Ramos (cell line): ENCODE measurements at regions not wholly inside any gene's neighbourhood (a gene's known extent, or its start where the extent isn't known, plus 50 kb on each side); places are given as distances from the start of the nearest gene placed in this dataset.
"Not testable (repeated sequence)": the region's sequence is repeated elsewhere in the genome, so short reads cannot be mapped to it uniquely, and the experiment has no call there.

Experiments
- in situ Hi-C: fragments of 300-500 bp; cut with MboI; formaldehyde crosslinking; loops from one replicate; pipeline ENCODE4 v1.14.3; 2022; ENCODE audit warnings: low sequenced_read_pairs; ENCODE audit not compliant: unreplicated experiment

DNA sequence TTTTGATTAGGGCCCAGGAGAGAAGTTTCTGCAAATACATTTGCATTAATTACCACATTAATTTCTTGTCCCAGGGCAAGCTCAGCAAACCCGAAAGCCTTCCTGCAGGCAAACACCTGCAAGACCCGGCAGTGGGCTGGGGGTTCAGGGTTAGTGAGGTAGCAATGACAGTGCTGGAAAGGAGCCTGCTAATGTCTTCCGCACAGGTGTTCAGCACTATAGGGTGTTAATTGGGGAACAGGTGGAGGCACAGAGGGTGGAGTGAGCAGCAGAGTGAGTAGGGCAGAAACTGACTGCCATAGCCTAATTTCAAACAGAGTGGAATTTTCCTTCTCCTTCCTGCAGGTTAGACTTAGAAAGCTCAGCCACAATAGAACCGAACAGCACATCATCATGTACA, 50.9 kb upstream of the UBASH3B start:
- in situ Hi-C loops, result no loop called here

DNA sequence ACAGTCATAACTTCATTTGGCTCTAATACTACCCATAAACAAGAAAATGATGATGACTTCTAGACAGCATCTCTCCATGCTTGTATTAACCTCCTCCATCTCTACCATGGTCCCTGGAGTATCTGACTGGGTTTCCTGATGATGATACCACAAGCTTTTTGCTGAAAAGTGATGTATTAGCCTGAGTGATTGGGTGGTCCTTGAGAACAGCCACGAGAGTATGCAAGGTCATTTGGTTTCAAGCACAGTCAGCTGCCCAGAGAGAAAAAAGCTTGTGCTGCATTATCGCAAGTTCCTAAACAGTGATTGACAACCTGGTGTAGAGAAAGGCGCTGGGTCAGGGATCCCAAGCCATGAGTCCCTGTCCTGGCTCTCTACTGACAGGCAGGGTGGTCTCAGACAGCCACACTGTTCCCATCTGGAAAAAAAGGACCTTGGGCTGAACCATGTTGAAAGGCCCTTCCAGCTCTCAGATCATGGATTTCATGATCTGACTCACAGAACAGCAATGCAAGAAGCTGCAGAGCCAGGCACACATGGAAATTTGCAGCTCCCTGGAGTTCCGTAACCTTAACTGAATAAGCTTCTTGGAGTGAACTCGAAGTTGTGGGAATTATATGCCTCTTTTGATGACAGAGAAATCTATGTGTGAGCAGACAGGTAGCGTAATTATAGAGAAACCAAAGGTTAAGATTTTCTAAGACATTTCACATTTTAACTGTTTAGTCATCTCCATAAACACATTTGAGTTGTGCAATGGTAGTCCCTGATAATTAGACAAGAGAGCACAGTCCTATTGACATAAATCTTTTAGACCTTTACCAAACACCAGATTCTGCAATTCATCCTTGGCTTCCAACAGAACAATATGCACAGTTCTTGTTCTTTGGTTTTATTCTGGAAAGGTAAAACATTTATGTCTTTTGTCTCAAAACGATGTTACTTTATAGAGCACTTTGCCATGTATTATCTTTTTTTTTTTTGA, 54.1 kb upstream of the UBASH3B start:
- in situ Hi-C loops, result no loop called here

DNA sequence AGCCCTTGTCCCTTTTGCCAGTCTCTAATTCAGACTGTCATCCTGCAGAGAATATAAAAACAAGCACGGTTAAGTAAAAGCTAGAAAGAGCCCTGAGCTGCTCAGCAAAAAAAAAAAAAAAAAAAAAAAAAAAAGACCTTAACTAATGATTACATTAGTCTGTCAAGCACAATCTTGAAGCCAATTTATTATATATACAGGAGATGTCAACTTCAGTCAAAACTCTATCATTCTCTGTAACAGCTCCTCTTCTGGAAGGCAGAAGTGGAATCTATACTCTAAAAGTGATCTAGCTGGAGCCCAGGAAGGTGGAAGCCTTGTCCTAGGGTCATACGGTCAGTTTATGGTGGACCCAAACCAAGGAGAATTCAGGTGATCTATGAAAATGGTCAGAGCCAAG, 55.2 kb upstream of the UBASH3B start:
- in situ Hi-C loops, result no loop called here

DNA sequence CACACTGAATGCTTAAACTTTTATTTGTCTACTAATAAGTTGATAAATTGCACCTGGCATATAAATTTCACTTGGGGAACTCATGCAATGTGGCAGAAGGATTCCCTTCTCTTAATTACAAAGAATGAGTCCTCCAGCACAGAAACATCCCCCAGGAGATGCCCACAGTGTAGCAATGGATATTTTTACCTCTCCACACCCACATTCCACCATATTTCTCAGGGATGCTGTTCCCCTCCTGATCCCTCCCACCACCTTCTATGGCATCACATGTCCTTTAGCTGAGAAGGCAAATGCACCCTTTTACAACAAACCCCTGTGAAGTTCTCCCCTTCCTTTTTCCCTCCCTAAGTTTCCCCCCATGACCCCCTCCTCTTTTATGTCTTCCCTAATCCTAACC, 56.1 kb upstream of the UBASH3B start:
- in situ Hi-C loops, result loop anchor here (25.0 kb wide), 1 partner anchor 413 kb away; no protein-coding TSS in a partner anchor

DNA sequence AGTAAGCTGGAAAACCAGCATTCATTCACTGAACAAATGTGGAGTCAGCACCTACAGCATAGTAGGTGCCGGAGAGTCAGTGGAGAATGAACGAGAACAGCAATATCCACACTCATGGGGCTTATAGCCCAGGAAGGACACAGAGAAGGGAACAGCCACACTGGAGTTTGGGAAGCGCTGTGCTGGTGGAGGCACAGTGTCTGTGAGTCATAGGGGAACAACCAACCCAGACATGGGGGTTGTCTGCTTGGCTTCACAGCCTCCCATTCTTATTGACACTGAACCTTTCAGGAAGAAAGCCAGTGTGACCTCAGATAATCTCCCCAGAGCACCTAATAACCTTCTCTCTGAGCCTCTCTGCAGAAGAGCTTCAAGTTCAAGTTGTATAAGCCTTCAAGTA, 56.6 kb upstream of the UBASH3B start:
- in situ Hi-C loops, result loop anchor here (25.0 kb wide), 1 partner anchor 413 kb away; no protein-coding TSS in a partner anchor

DNA sequence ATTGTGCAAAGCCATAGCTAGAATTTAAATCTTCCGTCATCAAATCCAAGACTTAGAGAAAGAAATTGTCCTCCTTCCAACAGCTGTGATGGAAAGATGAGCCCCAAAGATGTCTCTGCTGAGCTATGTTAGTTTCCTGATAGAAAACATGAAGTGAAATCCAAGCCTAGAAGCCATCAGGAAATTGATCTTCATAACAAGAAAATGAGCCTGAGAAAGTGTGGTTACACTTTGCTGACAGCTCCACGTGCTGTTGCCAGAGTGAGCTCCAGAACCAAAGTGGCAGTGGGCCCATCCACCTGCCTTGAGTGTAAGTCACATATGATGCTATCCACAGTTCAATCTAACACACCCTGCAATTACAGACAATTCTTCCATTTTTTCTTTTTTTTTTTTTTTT, 58.0 kb upstream of the UBASH3B start:
- in situ Hi-C loops, result loop anchor here (25.0 kb wide), 1 partner anchor 415 kb away; no protein-coding TSS in a partner anchor

DNA sequence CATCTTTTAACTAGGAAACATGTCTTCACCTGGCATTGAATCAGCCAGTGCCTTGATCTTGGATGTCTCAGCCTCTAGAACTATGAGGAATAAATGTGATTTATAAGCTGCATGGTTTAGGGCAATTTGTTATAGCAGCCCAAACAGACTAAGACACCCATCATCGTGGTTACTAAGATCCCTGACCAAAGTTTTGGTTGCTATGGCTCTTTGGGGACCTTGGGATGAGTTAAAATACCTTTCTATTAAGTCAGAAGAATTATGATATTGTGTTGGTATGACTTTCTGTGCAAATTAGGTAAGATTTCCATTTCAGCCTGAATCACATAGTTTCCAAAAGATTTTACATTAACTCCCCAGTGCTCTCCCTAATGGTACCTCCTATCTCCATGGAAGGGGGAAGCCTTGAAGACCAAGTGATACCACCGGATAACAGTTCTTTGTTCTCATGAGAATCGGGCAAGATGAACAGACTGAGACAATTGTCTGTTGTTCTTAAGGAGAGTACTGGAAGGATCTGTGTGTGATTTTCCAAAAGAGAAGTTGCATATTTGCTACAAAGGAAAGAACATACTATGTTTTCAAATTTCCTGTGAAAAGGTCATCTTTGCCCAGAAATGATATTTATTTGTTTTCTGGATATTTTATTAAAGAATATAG, 60.4 kb upstream of the UBASH3B start:
- in situ Hi-C loops, result loop anchor here (25.0 kb wide), 1 partner anchor 417 kb away; no protein-coding TSS in a partner anchor

DNA sequence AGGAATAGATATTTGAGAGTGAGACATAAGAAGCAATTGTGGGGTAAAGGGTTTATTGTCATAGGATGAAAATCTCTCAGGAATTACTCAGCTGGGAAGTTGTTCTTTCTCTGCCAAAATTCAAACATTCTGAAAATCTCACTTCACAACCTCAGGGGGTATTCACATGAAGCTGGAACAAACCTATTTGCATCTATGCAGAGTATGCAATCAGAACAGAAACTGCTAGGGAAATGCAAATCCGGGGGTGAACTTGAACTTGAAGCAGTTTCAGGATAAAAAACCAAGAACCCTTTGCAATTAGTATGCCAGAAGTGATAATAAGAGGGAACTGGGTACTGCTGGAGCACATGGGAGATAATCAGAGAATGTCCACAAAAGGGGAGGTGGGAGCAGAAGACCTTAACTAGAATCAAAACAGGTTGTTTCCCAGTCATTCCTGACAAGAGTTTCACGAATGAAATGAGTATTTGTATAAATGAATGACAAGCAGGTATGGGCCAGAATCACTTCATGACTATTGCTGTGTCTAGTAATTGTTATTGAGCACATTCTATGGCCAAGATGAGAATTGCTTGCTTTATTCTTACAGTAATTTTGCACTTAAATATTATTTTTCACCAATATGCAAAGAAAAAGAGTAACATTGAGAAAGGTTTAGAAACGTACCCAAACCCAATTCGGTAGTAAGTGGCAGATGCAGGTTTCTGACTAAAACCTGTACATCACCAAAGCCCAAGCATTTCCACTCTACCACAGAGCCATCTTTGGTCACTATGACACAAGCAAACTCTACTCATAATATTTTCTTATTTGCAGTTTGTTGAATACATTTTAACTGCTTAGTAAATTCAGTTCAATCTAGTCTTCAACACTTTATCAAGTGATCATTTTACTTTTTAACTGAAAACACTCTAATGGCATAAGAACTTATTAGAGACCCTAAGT, 61.8 kb upstream of the UBASH3B start:
- in situ Hi-C loops, result loop anchor here (25.0 kb wide), 1 partner anchor 419 kb away; no protein-coding TSS in a partner anchor

DNA sequence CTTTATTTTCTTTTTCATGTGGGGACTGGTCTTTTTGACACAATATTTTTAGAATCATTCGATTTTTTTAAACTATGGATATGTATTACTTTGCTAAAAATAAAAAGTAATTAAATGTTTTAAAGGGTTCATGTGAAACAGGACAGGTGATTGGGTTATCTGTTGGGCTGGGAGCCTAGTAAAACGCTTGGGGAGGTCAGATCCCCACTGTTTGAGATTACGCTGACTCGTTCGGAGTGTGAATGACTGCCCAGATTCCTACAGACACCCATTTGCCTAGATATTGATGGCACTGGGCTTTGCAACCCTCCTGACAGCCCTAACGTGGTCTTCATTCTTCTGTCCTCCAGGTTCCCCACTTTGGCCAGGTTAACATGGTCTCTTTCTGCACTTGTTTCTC, 62.9 kb upstream of the UBASH3B start:
- in situ Hi-C loops, result loop anchor here (25.0 kb wide), 1 partner anchor 420 kb away; no protein-coding TSS in a partner anchor

DNA sequence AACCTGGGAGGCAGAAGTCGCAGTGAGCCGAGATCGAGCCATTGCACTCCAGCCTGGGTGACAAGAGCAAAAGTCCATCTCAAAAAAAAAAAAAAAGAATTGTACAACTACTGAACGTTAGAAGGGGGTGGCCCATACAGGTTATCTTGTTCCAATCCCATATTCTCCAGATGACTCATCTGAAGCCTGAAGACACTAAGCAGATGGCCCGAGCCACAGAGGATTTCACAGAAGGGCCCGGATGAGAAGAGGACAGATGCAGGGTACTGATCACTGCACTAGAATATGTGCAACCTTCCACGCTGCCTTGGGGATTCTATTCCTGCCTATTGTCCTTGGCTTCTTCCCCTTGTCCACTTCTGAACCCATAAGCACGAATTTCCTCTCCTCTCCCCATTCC, 70.9 kb upstream of the UBASH3B start:
- in situ Hi-C loops, result loop anchor here (10.0 to 25.0 kb wide), 2 partner anchors 270 to 428 kb away; no protein-coding TSS in a partner anchor

DNA sequence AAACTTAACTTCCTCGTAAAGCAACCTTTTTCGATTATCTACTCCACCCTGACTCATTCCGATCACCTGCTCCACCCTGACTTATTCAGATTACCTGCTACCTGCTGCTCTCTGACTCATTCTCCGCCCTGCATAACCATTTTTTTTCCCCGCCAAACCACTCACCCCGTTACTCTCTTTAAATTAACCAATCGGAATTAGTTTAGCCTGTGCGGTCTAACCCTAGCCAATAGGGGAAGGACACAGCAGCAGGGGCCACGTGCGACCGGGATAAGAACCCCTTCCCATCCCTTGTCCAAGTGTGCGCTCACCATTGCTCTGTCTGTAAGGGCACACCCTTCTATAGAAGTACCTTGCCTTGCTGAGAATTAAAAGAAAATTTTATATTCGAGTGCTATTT, 75.5 kb upstream of the UBASH3B start:
- in situ Hi-C loops, result loop anchor here (10.0 to 25.0 kb wide), 2 partner anchors 275 to 432 kb away; no protein-coding TSS in a partner anchor

DNA sequence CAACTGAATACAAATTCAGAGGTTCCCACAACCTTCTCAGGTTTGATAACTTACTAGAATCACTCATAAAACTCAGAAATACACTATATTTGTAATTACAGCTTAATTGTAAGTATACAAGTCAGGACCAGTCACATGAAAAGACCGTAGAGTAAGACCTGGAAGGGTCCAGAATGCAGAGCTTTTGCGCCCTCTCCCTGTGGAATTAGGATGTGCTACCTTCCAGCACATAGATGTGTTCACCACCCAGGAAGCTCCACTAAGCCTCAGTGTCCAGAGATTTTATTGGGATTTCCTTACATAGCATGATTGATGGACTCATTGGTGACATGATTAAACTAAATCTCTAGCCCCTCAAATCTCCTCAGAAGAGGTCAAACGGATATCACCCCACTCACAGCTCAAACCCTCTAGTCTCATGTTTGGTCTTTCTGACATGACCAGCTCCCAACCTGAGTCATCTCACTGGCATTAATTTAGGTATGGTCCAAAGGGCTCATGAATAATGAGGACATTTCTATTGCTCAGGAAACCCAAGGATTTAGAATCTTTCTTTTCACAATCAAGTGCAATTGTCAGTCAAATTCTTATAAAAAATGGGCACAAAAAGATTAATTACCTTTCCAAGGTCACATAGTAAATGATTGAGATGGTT, 77.2 kb upstream of the UBASH3B start:
- in situ Hi-C loops, result loop anchor here (25.0 kb wide), 1 partner anchor 434 kb away; no protein-coding TSS in a partner anchor

DNA sequence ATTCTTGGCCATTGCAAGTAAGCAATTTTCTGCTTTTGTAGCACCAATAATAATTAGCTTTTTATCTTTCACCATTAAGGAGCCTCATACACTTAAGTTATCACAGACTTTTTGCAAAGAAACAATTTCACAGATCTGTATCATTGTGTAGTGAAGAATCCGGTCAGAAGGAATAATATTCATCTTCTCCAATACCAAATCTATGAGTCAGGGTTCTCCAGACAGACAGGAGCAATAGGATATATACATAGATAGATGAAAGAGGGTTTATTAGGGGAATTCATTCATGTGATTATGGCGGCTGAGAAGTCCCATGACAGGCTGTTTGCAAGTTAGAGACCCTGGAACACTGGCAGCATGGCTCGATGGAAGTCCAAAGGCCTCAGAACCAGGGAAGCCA, 82.9 kb upstream of the UBASH3B start:
- in situ Hi-C loops, result no loop called here

DNA sequence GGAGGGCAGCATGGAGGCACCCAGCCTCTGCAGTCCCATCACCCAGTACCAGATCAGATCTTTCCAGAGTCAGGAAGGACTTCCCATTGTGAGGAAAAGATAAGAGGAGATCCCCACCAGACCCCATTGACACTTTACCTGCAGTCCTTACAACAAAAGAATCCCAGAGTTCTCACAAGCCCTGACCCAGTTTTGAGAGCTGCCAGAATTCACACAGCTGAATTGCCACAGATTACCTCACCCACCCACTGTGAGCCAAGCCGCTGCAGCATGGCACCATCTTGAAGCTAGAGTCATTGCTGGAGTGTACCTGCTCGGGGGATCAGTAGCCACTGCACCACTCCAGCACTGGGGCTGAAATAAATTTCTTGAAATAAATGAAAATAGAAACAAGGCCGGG, 91.8 kb upstream of the UBASH3B start:
- in situ Hi-C loops, result no loop called here

DNA sequence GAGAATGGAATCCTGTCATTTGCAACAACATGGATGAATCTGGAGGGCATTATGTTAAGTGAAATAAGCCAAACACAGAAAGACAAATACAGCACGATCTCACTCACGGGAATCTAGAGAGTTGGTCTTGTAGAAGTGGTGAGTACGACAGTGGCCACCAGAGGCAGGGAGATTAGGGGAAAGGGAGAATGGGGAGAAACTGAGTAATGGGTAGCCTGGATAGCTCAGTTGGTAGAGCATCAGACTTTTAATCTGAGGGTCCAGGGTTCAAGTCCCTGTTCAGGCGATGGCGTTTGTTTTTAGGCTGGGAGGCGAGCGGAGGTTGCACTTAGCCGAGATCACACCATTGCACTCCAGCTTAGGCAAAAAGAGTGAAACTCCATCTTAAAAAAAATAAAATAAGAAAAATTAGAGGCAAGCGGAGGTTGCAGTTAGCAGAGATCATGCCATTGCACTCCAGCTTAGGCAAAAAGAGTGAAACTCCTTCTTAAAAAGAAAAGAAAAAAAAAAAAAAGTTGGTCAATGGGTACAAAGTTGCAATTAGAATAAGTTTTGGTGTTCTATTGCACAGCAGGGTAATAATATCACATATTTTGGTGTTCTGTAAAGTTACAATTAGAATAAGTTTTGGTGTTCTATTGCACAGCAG, 95.7 kb upstream of the UBASH3B start:
- in situ Hi-C loops, result no loop called here

DNA sequence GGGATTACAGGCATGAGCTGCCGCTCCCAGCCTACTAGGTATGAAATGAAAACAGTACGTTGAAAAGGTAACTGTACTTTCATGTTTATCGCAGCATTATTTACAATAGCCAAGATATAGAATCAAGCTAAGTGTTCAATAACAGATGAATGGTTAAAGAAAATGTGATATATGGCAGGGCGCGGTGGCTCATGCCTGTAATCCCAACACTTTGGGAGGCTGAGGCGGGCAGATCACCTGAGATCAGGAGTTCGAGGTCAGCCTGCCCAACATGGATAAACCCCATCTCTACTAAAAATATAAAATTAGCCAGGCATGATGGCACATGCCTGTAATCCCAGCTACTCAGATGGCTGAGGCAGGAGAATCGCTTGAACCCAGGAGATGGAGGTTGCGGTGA, 96.3 kb upstream of the UBASH3B start:
- in situ Hi-C loops, result not testable (repeated sequence)

DNA sequence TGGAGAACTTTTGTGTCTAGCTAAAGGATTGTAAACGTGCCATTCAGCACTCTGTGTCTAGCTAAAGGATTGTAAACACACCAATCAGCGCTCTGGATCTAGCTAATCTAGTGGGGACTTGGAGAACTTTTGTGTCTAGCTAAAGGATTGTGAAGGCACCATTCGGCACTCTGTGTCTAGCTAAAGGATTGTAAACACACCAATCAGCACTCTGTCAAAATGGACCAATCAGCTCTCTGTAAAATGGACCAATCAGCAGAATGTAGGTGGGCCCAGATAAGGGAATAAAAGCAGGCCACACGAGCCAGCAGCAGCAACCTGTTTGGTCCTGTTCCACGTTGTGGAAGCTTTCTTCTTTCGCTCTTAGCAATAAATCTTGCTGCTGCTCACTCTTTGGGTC, 98.4 kb upstream of the UBASH3B start:
- in situ Hi-C loops, result not testable (repeated sequence)

DNA sequence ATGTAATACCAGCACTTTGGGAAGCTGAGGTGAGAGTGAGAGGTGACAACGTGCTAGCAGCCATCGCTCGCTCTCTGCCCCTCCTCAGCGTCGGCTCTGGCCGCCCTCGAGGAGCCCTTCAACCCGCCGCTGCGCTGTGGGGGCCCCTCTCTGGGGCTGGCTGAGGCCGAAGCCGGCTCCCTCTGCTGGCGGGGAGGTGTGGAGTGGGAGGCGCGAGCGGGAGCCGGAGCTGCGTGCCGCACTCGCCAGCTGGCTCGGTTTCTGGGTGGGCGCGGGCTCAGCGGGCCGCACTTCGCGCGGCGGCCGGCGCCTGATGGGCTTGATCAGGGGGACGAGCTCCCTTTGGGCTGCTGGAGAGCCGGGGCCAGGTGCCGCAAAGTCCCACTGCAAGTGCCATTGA, 98.9 kb upstream of the UBASH3B start:
- in situ Hi-C loops, result no loop called here

DNA sequence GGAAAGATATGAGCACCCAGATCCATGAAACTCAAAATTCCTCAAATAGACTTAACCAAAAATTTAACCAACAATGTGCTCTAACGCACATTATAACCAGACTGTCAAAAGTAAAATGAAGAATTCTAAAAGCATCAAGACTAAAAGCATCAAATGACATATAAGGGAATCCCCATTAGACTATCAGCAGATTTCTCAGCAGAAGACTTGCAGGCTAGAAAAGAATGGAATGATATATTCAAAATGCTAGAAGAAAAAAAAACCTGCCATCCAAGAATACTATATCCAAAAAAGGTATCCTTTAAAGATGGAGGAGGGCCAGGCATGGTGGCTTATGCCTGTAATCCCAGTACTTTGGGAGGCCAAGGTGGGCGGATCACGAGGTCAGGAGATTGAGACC, 117.5 kb upstream of the UBASH3B start:
- in situ Hi-C loops, result no loop called here
